ENCODE measurements at regions not wholly inside any gene's neighbourhood (a gene's known extent, or its start where the extent isn't known, plus 50 kb on each side); places are given as distances from the start of the nearest gene placed in this dataset.
A peak's percentile ranks its signal among the peaks of the same experiment; 100 is the strongest.

- TF ChIP-seq CEBPB (IDR thresholded peaks at IDR 0.05; ENCODE audit: low read depth, low read length) (no peak), BHLHE40 (IDR thresholded peaks at IDR 0.05; ENCODE audit: low read depth, low read length) (no peak), CTCF (conservative IDR thresholded peaks at IDR 0.05; ENCODE audit: low read depth, low read length) (no peak)
- POLR2A ChIA-PET (ENCODE audit: unreplicated experiment): no interaction called here
- H2BK5ac ChIP-seq (ENCODE audit: low read depth, low read length, poor library complexity, severe bottlenecking): no peak overlapping the region
- H4K20me1 ChIP-seq (ENCODE audit: insufficient read depth, low read length): no peaks in the 10 kb centered on the region
- H3K9me1 ChIP-seq (ENCODE audit: insufficient read depth, low read length): no peaks in the 10 kb centered on the region
- H3K56ac ChIP-seq (ENCODE audit: extremely low read depth, insufficient read depth, low read length): no peak overlapping the region
- no peak overlapping the region for H3K23ac ChIP-seq (ENCODE audit: low read depth, low read length)
- no peaks in the 10 kb centered on the region for H3K27me3 ChIP-seq (ENCODE audit: control insufficient read depth, insufficient read depth, low read length)
- H4K8ac ChIP-seq (ENCODE audit: low read depth in 2 of 2, low read length in 2 of 2): no peak overlapping the region
- BruUV-seq (replicated peaks): no TSS peak
- no peak overlapping the region for H2BK120ac ChIP-seq (ENCODE audit: low read depth, low read length)
- no peak overlapping the region for H2BK15ac ChIP-seq (ENCODE audit: low read depth, low read length)
- H3K4me2 ChIP-seq (ENCODE audit: low read depth, low read length): 0 out of 2 replicates have a peak overlapping the region, but pooled peaks have one; percentile 15
- H2AK9ac ChIP-seq (replicated peaks; ENCODE audit: low read depth, low read length, poor library complexity): no peak overlapping the region
- no peak overlapping the region for H2BK20ac ChIP-seq (ENCODE audit: low read depth, low read length)
- no peak overlapping the region for H3K4me3 ChIP-seq (ENCODE audit: insufficient read depth, low read depth, low read length)
- H4K5ac ChIP-seq (ENCODE audit: low read depth, low read length): no peak overlapping the region
- no peak overlapping the region for H3K27ac ChIP-seq (ENCODE audit: insufficient read depth, low read length)
- no peak overlapping the region for H3K4ac ChIP-seq (ENCODE audit: low read depth, low read length)
- H3K36me3 ChIP-seq (ENCODE audit: control insufficient read depth, insufficient read depth, low read length): no peaks in the 10 kb centered on the region
- in situ Hi-C loops (cut with MboI; ENCODE audit: low sequenced_read_pairs) (no loop called here), dilution Hi-C loops (cut with HindIII; ENCODE audit: low sequenced_read_pairs, unreplicated experiment) (no loop called here), intact Hi-C loops (cut with micrococcal nuclease) (no loop called here)
- DNase-seq (no peak), ATAC-seq (ENCODE audit: low read depth) (no peak)
- no peak overlapping the region for H3K9ac ChIP-seq (ENCODE audit: low read depth, low read length)
- H3K79me1 ChIP-seq (ENCODE audit: low read depth in 1 of 2, low read length in 2 of 2): no peaks in the 10 kb centered on the region
- H2AK5ac ChIP-seq (ENCODE audit: low read depth, low read length): no peak overlapping the region
- no peaks in the 10 kb centered on the region for H3K4me1 ChIP-seq (ENCODE audit: control insufficient read depth, insufficient read depth, low read length)
- H3K18ac ChIP-seq (ENCODE audit: low read depth, low read length): no peak overlapping the region; the same call in 1 of the 2 replicates
- no peaks in the 10 kb centered on the region for H3K9me3 ChIP-seq (ENCODE audit: control insufficient read depth, insufficient read depth, low read length)
- H4K91ac ChIP-seq (ENCODE audit: insufficient read depth, low read depth, low read length): no peak overlapping the region
- H2AFZ ChIP-seq (replicated peaks; ENCODE audit: low read length, poor library complexity): no peak overlapping the region
- CTCF ChIA-PET: no interaction called here
- no peak overlapping the region for H3K14ac ChIP-seq (replicated peaks; ENCODE audit: low read depth, low read length)
- WGBS, 2 experiments (ENCODE audit: extremely low coverage in 2 of 2, insufficient read length in 1 of 2): no CpG with 5 or more reads among the region's 7 CpGs
Observed at GRCh38 chr3:8341821-8342247, 159.8 kb upstream of the LMCD1 start.

Measured in IMR-90 (cell line).